Endodermal cell (in vitro differentiated cells): ENCODE measurements at regions not wholly inside any gene's neighbourhood (a gene's known extent, or its start where the extent isn't known, plus 50 kb on each side); places are given as distances from the start of the nearest gene placed in this dataset.

Experiments
- DNase-seq: peaks from one replicate; pipeline ENCODE4 v3.0.0-alpha.2; 2017
- H3K27ac ChIP-seq: 2 replicates; pipeline ENCODE4 v1.5.1; 2013; ENCODE audit warnings: mild to moderate bottlenecking, low read depth, low read length, moderate library complexity
- H3K27me3 ChIP-seq: 2 replicates; pipeline ENCODE4 v1.6.1; 2013; ENCODE audit warnings: mild to moderate bottlenecking, low read length, moderate library complexity; ENCODE audit not compliant: insufficient read depth, control insufficient read depth, poor library complexity, severe bottlenecking
- H3K36me3 ChIP-seq: 2 replicates; pipeline ENCODE4 v1.7.0; 2013; ENCODE audit warnings: mild to moderate bottlenecking, low read length, moderate library complexity; ENCODE audit not compliant: control insufficient read depth, insufficient read depth
- H3K4me1 ChIP-seq: one replicate; pipeline ENCODE4 v1.7.0; 2013; ENCODE audit warnings: low read length; ENCODE audit not compliant: control insufficient read depth, insufficient read depth
- H3K4me3 ChIP-seq: 2 replicates; pipeline ENCODE4 v1.5.1; 2013; ENCODE audit warnings: mild to moderate bottlenecking, low read length, moderate library complexity
- H3K9ac ChIP-seq: 2 replicates; pipeline ENCODE4 v1.6.1; 2013; ENCODE audit warnings: mild to moderate bottlenecking, low read length, moderate library complexity; ENCODE audit not compliant: poor library complexity, severe bottlenecking; ENCODE audit errors: extremely low read depth
- H3K9me3 ChIP-seq: 2 replicates; pipeline ENCODE4 v1.6.1; 2013; ENCODE audit warnings: mild to moderate bottlenecking, low read length, moderate library complexity; ENCODE audit not compliant: control insufficient read depth
- H3K27ac Mint-ChIP-seq: 2 replicates; pipeline ENCODE4 v1.8.0; 2020; ENCODE audit warnings: mixed read lengths
- H3K27me3 Mint-ChIP-seq: 2 replicates; pipeline ENCODE4 v1.8.0; 2021; ENCODE audit warnings: mild to moderate bottlenecking, mixed read lengths; ENCODE audit not compliant: insufficient read depth
- H3K36me3 Mint-ChIP-seq: 2 replicates; pipeline ENCODE4 v1.8.0; 2020; ENCODE audit warnings: low read depth, mixed read lengths
- H3K4me1 Mint-ChIP-seq: 2 replicates; pipeline ENCODE4 v1.8.0; 2020; ENCODE audit warnings: mixed read lengths
- H3K4me3 Mint-ChIP-seq: 2 replicates; pipeline ENCODE4 v1.8.0; 2020; ENCODE audit warnings: mild to moderate bottlenecking, moderate library complexity, mixed read lengths
- H3K9me3 Mint-ChIP-seq: 2 replicates; pipeline ENCODE4 v1.8.0; 2020; ENCODE audit warnings: mild to moderate bottlenecking, mixed read lengths
- WGBS, 2 experiments: methylation state at CpG; one replicate each; pipeline versions ENCODE4 v1.1.5 to v1.1.7; 2013; ENCODE audit warnings: missing lambda C conversion rate in 2 of 2, mixed read lengths in 1 of 2; ENCODE audit not compliant: insufficient coverage in 1 of 2, insufficient read length in 1 of 2; 5-methylcytosine and 5-hydroxymethylcytosine counted together
- TF ChIP-seq, protein P1 (sequence below): fragments of 200-600 bp; sonication (generic); conservative IDR thresholded peaks from 2 replicates; pipeline ENCODE4 v1.5.0; 2021; ENCODE audit warnings: antibody characterized with exemption, mild to moderate bottlenecking

DNA sequence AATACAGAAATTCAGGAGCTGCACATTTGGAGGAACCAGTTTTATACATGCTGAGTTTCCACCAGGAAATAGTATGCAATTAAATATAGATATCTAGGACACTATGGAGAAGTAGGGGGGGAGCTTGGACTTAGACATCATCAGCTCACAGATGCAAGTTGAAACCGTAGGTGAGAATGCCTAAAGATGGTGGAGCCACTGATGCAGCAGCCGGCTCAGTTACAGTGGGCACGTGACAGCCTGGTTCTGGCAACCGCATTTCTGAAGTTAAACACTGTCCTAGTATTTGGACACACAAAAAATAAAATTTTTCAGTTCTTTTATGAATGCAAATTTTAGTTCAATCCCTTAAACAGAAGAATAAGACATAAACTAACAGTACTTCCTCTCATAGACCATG, 91.5 kb upstream of the FRY start:
- no peaks in the 10 kb centered on the region for H3K9me3 Mint-ChIP-seq
- no peak overlapping the region for H3K27ac Mint-ChIP-seq
- H3K4me1 ChIP-seq = no peaks in the 10 kb centered on the region
- no peak overlapping the region for H3K4me3 ChIP-seq
- DNase-seq = no peak
- no peak overlapping the region for H3K4me3 Mint-ChIP-seq
- H3K27me3 ChIP-seq = no peaks in the 10 kb centered on the region
- H3K36me3 ChIP-seq = no peaks in the 10 kb centered on the region
- TF ChIP-seq, protein P1, sequence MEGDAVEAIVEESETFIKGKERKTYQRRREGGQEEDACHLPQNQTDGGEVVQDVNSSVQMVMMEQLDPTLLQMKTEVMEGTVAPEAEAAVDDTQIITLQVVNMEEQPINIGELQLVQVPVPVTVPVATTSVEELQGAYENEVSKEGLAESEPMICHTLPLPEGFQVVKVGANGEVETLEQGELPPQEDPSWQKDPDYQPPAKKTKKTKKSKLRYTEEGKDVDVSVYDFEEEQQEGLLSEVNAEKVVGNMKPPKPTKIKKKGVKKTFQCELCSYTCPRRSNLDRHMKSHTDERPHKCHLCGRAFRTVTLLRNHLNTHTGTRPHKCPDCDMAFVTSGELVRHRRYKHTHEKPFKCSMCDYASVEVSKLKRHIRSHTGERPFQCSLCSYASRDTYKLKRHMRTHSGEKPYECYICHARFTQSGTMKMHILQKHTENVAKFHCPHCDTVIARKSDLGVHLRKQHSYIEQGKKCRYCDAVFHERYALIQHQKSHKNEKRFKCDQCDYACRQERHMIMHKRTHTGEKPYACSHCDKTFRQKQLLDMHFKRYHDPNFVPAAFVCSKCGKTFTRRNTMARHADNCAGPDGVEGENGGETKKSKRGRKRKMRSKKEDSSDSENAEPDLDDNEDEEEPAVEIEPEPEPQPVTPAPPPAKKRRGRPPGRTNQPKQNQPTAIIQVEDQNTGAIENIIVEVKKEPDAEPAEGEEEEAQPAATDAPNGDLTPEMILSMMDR = no peak
- no peaks in the 10 kb centered on the region for H3K9me3 ChIP-seq
- H3K27me3 Mint-ChIP-seq = no peaks in the 10 kb centered on the region
- H3K9ac ChIP-seq = no peak overlapping the region
- no peak overlapping the region for H3K27ac ChIP-seq
- no peaks in the 10 kb centered on the region for H3K4me1 Mint-ChIP-seq
- H3K36me3 Mint-ChIP-seq = no peaks in the 10 kb centered on the region
- WGBS, 2 experiments = 93 to 100% methylated on average over 3 to 4 of the region's 4 CpGs

DNA sequence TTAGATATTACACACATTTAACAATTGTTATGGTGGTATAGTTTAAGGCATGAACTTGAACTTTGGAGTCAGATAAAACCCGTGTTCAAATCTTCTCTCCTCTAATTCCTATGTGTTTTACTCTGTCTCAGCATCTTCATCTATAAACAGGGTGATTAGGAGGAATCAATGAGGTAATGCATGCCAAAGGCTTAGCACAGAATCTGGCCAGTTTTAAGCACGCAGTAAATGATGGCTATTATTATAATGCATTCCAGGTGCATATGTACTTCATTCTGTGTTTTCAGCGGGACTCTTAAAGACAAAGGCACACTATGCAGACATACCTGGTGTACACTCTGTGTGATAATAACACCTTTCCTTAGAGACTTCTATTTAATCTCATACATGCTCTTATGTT, 88.0 kb upstream of the FRY start:
- no peak overlapping the region for H3K27ac ChIP-seq
- Mint-ChIP-seq H3K4me3 (no peak overlapping the region), H3K4me1 (peaks cover 29% of the 10 kb centered on the region), H3K27ac (no peak overlapping the region), H3K36me3 (no peaks in the 10 kb centered on the region), H3K27me3 (no peaks in the 10 kb centered on the region), H3K9me3 (no peaks in the 10 kb centered on the region)
- H3K9ac ChIP-seq = no peak overlapping the region
- TF ChIP-seq, protein P1 = no peak
- H3K4me1 ChIP-seq = peaks cover 7% of the 10 kb centered on the region
- DNase-seq = no peak
- H3K27me3 ChIP-seq = no peaks in the 10 kb centered on the region
- no peak overlapping the region for H3K4me3 ChIP-seq
- H3K9me3 ChIP-seq = no peaks in the 10 kb centered on the region
- no peaks in the 10 kb centered on the region for H3K36me3 ChIP-seq
- 94 to 95% methylated on average over 2 to 3 of the region's 3 CpGs for WGBS, 2 experiments

DNA sequence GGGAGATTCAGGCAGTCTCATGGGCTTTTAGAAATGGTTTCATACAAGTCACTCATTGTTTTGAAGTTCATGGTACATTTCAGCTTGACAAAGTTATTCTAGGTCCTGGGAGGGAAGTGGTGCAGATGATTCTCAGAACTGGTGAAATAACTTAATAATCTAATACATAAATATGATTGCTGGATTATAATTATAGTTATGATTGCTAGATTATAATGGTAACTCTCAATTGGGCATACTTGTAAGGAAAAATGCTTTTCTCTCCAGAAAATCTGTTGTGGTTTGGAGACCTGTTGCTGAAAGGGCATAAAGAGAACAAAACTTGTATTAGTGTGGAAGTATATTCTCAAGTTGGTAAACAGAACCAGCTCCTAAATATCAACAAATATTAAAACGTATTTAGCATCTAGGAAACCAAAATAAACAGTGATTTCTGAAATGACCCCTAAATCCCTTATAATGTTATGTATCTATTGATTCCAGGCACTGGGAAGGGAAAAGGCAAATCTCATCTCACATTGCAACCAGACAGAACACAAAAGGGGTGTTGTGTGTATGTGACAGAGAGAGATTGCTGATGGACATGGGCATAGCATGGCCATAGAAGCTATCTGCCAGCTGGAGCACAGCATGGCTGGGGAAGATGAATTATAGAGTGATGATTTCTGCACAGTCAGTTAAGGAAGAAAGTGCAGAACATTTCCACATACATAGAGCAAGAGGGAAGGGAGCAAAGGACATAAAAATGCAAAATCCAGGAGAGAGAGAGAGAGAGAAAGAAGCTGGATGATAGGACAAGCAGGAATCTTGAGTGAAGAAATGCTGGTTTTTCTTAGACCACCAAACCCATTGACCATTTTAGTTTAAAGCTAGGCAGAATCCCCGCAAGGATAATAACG, 87.1 kb upstream of the FRY start:
- no peak for DNase-seq
- Histone ChIP-seq H3K36me3 (no peaks in the 10 kb centered on the region), H3K9me3 (no peaks in the 10 kb centered on the region), H3K27ac (no peak overlapping the region), H3K9ac (no peak overlapping the region), H3K27me3 (no peaks in the 10 kb centered on the region), H3K4me3 (no peak overlapping the region), H3K4me1 (peaks cover 12% of the 10 kb centered on the region)
- Mint-ChIP-seq H3K9me3 (no peaks in the 10 kb centered on the region), H3K27ac (no peak overlapping the region), H3K27me3 (no peaks in the 10 kb centered on the region), H3K4me3 (no peak overlapping the region), H3K36me3 (no peaks in the 10 kb centered on the region), H3K4me1 (peaks cover 39% of the 10 kb centered on the region)
- 93 to 97% methylated on average over 2 of the region's 3 CpGs for WGBS, 2 experiments
- TF ChIP-seq, protein P1 = no peak
